Hippocampal formation (tissue), 2 donors: ENCODE measurements at regions not wholly inside any gene's neighbourhood (a gene's known extent, or its start where the extent isn't known, plus 50 kb on each side); places are given as distances from the start of the nearest gene placed in this dataset.
"Not testable (repeated sequence)": the region's sequence is repeated elsewhere in the genome, so short reads cannot be mapped to it uniquely, and the experiment has no call there.

ENCODE experiments used
- DNase-seq, 2 donors: peaks; one replicate each; lab custom pipeline; 2025; lab: John Stamatoyannopoulos, UW

GRCh38 chr5:29460971-29461559 is 1732.4 kb upstream of the CDH6 start:
- DNase-seq = no peak

- not testable (repeated sequence) for DNase-seq
Measured at GRCh38 chr5:29451004-29451403, 1742.5 kb upstream of the CDH6 start.

GRCh38 chr5:29414681-29415080 is 1778.8 kb upstream of the CDH6 start:
- DNase-seq = no peak

- no peak for DNase-seq
Measured at GRCh38 chr5:29412979-29413378, 1780.5 kb upstream of the CDH6 start.

- no peak for DNase-seq
Measured at GRCh38 chr5:29402270-29402669, 1791.2 kb upstream of the CDH6 start.

GRCh38 chr5:29389993-29390392 is 1803.5 kb upstream of the CDH6 start:
- no peak for DNase-seq

GRCh38 chr5:29387384-29387783 is 1806.1 kb upstream of the CDH6 start:
- no peak for DNase-seq

- no peak for DNase-seq
Measured at GRCh38 chr5:29382780-29383179, 1810.7 kb upstream of the CDH6 start.

- no peak for DNase-seq
Measured at GRCh38 chr5:29380029-29380428, 1813.5 kb upstream of the CDH6 start.

GRCh38 chr5:29379619-29380018 is 1813.9 kb upstream of the CDH6 start:
- DNase-seq = no peak

- no peak for DNase-seq
Measured at GRCh38 chr5:29378104-29378503, 1815.4 kb upstream of the CDH6 start.

GRCh38 chr5:29370248-29370647 is 1823.2 kb upstream of the CDH6 start:
- no peak for DNase-seq

GRCh38 chr5:29367176-29367833 is 1826.2 kb upstream of the CDH6 start:
- peak in 1 of 2 donors; percentile 46 for DNase-seq

GRCh38 chr5:29351170-29351569 is 1842.3 kb upstream of the CDH6 start:
- no peak for DNase-seq

GRCh38 chr5:29337030-29337429 is 1856.5 kb upstream of the CDH6 start:
- no peak for DNase-seq

GRCh38 chr5:29321591-29321990 is 1871.9 kb upstream of the CDH6 start:
- DNase-seq = no peak

- no peak for DNase-seq
Measured at GRCh38 chr5:29309359-29309758, 1884.1 kb upstream of the CDH6 start.

GRCh38 chr5:29307478-29307877 is 1886.0 kb upstream of the CDH6 start:
- no peak for DNase-seq

GRCh38 chr5:29304545-29304944 is 1888.9 kb upstream of the CDH6 start:
- no peak for DNase-seq

- DNase-seq = no peak
Measured at GRCh38 chr5:29296548-29296947, 1896.9 kb upstream of the CDH6 start.

- DNase-seq = no peak
Measured at GRCh38 chr5:29277642-29278041, 1915.8 kb upstream of the CDH6 start.

GRCh38 chr5:29276371-29276770 is 1917.1 kb upstream of the CDH6 start:
- DNase-seq = no peak

GRCh38 chr5:29263915-29264351 is 1929.6 kb upstream of the CDH6 start:
- DNase-seq = no peak
